Progenitor cell of endocrine pancreas (in vitro differentiated cells): ENCODE measurements at regions not wholly inside any gene's neighbourhood (a gene's known extent, or its start where the extent isn't known, plus 50 kb on each side); places are given as distances from the start of the nearest gene placed in this dataset.

Experiments
- DNase-seq: peaks from one replicate; pipeline ENCODE4 v3.0.0; 2021; ENCODE audit warnings: low spot score; ENCODE audit not compliant: unreplicated experiment
- H3K27ac Mint-ChIP-seq: 2 replicates; pipeline ENCODE4 v1.8.0; 2021; ENCODE audit warnings: mild to moderate bottlenecking, moderate library complexity, mixed read lengths
- H3K27me3 Mint-ChIP-seq: 2 replicates; pipeline ENCODE4 v1.8.0; 2021; ENCODE audit warnings: mixed read lengths
- H3K36me3 Mint-ChIP-seq: 2 replicates; pipeline ENCODE4 v1.8.0; 2022; ENCODE audit warnings: mixed read lengths; ENCODE audit not compliant: insufficient read depth
- H3K4me1 Mint-ChIP-seq: 2 replicates; pipeline ENCODE4 v1.8.0; 2021; ENCODE audit warnings: low read depth, mixed read lengths
- H3K4me3 Mint-ChIP-seq: 2 replicates; pipeline ENCODE4 v1.8.0; 2021; ENCODE audit warnings: low read depth, mild to moderate bottlenecking, moderate library complexity, mixed read lengths
- H3K9me3 Mint-ChIP-seq: 2 replicates; pipeline ENCODE4 v1.8.0; 2021; ENCODE audit warnings: low read depth, mixed read lengths
- TF ChIP-seq, protein P1 (sequence below): fragments of 200-600 bp; sonication (generic); IDR thresholded peaks from one replicate; pipeline ENCODE4 v1.5.0; 2021; ENCODE audit warnings: antibody characterized with exemption, mild to moderate bottlenecking; ENCODE audit not compliant: unreplicated experiment

DNA sequence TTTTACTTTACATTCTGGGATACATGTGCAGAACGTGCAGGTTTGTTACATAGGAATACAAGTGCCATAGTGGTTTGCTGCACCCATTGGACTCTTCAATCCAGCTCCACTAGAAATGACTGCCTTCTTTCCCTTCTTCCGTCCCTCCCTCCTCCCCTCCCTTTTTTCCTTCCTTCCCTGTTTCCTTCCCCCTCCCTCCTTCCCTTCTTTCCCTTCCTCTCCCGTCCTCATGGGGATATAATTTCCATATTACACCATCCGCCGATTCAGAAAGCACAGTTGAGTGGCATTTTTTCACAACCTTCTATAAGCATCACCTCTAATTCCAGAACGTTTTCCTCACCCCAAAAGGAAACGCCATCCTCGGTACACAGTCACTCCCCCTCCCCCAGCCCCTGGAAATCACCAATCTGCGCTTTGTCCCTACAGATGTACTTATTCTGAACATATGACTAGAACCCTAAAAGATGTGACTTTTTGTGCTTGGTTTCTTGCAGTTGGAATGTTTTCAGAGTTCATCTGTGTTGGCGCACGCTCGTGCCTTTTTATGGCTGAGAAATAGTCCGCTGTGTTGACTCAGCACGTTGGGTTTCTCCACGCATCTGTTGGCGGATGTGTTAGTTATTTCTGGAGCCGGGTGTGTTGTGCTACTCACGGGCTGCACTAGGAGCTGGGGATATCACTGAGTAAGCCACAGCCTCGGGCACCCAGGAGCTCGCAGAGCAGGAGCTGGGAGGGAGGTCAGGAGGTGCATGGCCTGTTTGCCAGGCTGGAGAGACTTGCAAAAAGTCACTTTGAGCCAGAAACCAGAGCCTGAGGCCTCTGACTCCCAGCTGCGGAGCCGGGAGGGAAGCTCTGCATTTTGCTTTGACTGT lies 336.4 kb downstream of the SEC14L1 start:
- H3K4me1 Mint-ChIP-seq = peaks cover 44% of the 10 kb centered on the region
- H3K27ac Mint-ChIP-seq = peak overlapping the region; percentile 85
- no peak for DNase-seq
- TF ChIP-seq, protein P1, sequence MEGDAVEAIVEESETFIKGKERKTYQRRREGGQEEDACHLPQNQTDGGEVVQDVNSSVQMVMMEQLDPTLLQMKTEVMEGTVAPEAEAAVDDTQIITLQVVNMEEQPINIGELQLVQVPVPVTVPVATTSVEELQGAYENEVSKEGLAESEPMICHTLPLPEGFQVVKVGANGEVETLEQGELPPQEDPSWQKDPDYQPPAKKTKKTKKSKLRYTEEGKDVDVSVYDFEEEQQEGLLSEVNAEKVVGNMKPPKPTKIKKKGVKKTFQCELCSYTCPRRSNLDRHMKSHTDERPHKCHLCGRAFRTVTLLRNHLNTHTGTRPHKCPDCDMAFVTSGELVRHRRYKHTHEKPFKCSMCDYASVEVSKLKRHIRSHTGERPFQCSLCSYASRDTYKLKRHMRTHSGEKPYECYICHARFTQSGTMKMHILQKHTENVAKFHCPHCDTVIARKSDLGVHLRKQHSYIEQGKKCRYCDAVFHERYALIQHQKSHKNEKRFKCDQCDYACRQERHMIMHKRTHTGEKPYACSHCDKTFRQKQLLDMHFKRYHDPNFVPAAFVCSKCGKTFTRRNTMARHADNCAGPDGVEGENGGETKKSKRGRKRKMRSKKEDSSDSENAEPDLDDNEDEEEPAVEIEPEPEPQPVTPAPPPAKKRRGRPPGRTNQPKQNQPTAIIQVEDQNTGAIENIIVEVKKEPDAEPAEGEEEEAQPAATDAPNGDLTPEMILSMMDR = no peak
- H3K9me3 Mint-ChIP-seq = no peaks in the 10 kb centered on the region
- H3K27me3 Mint-ChIP-seq = no peaks in the 10 kb centered on the region
- H3K4me3 Mint-ChIP-seq = no peak overlapping the region
- H3K36me3 Mint-ChIP-seq = no peaks in the 10 kb centered on the region

DNA sequence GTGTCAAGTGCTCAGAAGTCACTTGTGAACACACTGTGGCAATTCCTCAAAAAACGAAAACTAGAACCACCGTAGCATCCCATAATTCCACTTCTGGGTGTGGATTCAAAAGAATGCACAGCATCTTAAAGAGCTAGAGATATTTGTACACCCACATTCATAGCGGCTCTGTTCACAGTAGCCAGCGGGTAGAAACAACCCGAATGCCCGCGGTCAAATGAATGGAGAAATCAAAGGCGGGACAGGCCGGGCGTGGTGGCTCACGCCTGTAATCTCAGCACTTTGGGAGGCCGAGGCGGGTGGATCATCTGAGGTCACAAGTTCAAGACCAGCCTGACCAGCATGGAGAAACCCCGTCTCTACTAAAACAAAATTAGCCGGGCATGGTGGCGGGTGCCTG lies 337.5 kb downstream of the SEC14L1 start:
- Mint-ChIP-seq H3K27ac (peak overlapping the region; percentile 33), H3K4me3 (no peak overlapping the region), H3K36me3 (peaks cover 2% of the 10 kb centered on the region), H3K9me3 (no peaks in the 10 kb centered on the region), H3K27me3 (no peaks in the 10 kb centered on the region), H3K4me1 (peaks cover 33% of the 10 kb centered on the region)
- TF ChIP-seq, protein P1 = no peak
- DNase-seq = no peak

DNA sequence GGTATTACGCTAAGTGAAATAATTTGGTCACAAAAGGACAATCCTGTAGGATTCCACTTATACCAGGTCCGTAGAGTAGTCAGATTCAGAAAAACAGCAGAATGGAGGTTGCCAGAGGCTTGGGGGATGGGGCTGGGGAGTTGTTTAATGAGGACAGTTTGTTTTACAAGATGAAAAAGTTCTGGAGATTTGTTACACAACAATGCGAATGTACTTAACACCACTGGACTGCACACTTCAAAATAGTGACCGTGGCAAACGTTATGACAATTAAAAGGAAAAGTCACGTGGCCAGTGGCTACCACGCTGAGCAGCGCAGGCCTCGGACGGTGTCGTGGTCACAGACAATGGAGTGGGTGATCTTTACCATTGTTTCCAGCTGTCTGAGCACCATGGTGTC lies 338.1 kb downstream of the SEC14L1 start:
- H3K4me1 Mint-ChIP-seq = peaks cover 27% of the 10 kb centered on the region
- H3K27ac Mint-ChIP-seq = peak overlapping the region; percentile 18
- DNase-seq = no peak
- TF ChIP-seq, protein P1 = no peak
- H3K9me3 Mint-ChIP-seq = no peaks in the 10 kb centered on the region
- no peaks in the 10 kb centered on the region for H3K27me3 Mint-ChIP-seq
- H3K36me3 Mint-ChIP-seq = peaks cover 3% of the 10 kb centered on the region
- H3K4me3 Mint-ChIP-seq = no peak overlapping the region

DNA sequence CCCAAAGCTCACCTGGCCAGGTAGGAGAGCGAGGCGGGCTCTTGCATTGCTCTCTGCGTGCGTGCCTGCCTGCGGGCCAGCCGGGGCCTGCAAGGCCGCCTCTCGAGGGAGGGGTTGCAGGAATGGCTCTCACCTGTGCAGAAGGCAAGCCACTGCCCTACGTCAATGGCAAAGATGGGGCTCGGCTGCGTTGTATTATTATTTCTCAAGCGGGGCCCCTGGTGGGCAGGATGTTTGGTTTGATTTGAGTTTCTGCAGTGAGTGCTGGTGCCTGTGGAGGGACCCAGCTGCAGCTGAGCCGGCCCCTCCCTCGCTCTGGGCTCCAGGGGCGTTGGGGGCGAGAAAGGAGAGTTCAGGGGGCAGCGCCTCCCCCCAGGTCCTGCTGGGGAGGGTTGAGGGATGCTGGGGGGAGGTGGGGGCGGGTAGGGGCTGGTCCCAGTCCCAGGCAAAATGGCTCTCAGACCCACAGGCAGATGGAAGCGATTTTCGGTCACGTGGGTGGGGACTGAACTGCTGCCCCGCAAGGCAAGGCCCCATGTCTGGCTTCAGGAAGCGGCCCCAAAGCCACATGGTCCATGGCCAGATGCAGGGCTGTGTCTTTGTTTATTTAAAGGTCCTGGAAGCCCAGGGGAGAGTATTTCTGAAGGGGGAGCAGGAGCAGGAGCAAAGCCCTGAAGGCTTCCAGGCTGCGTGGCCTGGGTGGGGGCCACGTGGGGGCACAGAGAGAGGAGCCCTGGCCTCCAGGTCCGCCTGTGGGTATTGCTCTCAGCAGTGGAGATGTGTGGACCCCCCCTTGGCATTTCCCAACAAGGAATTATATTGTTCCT lies 338.8 kb downstream of the SEC14L1 start:
- TF ChIP-seq, protein P1 = no peak

DNA sequence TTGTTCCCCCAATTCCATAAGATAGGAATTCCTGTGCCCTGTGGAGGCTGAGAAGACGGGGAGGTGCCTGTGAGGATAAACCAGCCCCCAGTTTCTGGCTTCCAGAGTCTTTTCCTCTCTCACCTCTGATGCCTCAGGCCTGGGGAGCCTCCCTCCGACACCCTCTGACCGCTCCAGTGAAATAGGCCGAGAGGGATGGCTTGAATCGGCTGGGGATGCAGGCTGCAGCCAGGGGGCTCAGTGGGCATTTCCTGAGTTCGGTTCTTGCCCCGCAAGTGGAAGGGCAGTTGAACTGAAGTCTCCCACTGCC lies 339.4 kb downstream of the SEC14L1 start:
- Mint-ChIP-seq H3K4me3 (no peak overlapping the region), H3K27me3 (no peaks in the 10 kb centered on the region), H3K9me3 (no peaks in the 10 kb centered on the region), H3K36me3 (peaks cover 3% of the 10 kb centered on the region), H3K4me1 (peaks cover 22% of the 10 kb centered on the region), H3K27ac (peak overlapping the region; percentile 41)
- TF ChIP-seq, protein P1 = no peak
- no peak for DNase-seq

More for the DNA sequence above, 338.8 kb downstream of the SEC14L1 start:
- Mint-ChIP-seq H3K4me3 (no peak overlapping the region), H3K4me1 (peaks cover 24% of the 10 kb centered on the region), H3K9me3 (no peaks in the 10 kb centered on the region), H3K27ac (peak overlapping the region; percentile 41), H3K27me3 (no peaks in the 10 kb centered on the region), H3K36me3 (peaks cover 3% of the 10 kb centered on the region)
- no peak for DNase-seq
